Body of pancreas (tissue), 4 donors: ENCODE measurements at regions not wholly inside any gene's neighbourhood (a gene's known extent, or its start where the extent isn't known, plus 50 kb on each side); places are given as distances from the start of the nearest gene placed in this dataset.

Experiments used
- CTCF ChIP-seq, 7 experiments: fragments of 450-650 bp in 4 of 7; fragments of 200-600 bp in 3 of 7; sonication (generic) in 3 of 7; IDR thresholded peaks; one replicate each; pipeline ENCODE4 v1.5.1; 2016 to 2019; ENCODE audit warnings: antibody characterized with exemption in 7 of 7
- POLR2A ChIP-seq, 3 donors: fragments of 450-650 bp; IDR thresholded peaks; one replicate each; pipeline ENCODE4 v1.6.1; 2016; ENCODE audit warnings: antibody characterized with exemption in 3 of 3, mild to moderate bottlenecking in 2 of 3

DNA sequence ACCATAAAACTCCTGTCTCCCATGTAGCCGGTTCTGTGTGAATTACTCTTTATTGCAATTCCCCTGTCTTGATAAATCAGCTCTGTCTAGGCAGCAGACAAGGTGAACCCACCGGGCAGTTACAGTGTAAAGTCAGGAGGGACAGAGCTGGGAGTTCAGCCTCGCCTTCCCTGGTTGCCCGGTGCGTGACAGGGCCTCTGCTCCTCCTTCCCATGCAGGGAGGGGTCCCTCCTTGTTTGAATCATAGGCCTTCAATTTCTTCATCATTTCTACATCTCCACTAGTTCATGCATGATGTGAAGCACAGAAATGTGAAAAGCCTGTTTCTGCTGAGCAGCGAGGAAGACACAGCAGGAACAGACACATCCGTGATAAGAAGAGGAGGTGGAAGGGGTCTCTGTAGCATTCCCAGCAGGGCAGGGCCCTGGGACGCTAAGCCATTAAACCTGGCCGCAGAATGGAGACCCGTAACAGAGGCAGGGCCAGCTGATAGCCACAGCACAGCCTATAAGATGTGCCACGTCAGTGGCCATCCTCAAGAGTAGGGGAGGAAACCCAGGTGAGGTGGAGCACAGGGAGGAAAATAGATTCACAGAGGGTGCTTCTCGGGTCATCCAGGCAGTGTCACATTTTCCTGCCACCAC is 106.7 kb upstream of the CST7 start:
- no peak for TF ChIP-seq CTCF (IDR thresholded peaks at IDR 0.05)
- TF ChIP-seq POLR2A (IDR thresholded peaks at IDR 0.05) = no peak
